Nephron (organoid): ENCODE measurements at regions not wholly inside any gene's neighbourhood (a gene's known extent, or its start where the extent isn't known, plus 50 kb on each side); places are given as distances from the start of the nearest gene placed in this dataset.

Experiments used
- H3K27ac Mint-ChIP-seq, 3 experiments: 2 replicates each; pipeline ENCODE4 v1.8.0; 2020; ENCODE audit warnings: mixed read lengths in 3 of 3, mild to moderate bottlenecking in 2 of 3, moderate library complexity in 1 of 3
- H3K27me3 Mint-ChIP-seq: 2 replicates; pipeline ENCODE4 v1.8.0; 2021; ENCODE audit warnings: low read depth, mild to moderate bottlenecking, moderate library complexity, mixed read lengths
- H3K36me3 Mint-ChIP-seq: 2 replicates; pipeline ENCODE4 v1.8.0; 2020; ENCODE audit warnings: low read depth, mixed read lengths
- H3K4me1 Mint-ChIP-seq: 2 replicates; pipeline ENCODE4 v1.8.0; 2020; ENCODE audit warnings: mixed read lengths
- H3K4me3 Mint-ChIP-seq, 3 experiments: 2 replicates each; pipeline ENCODE4 v1.8.0; 2020; ENCODE audit warnings: mild to moderate bottlenecking in 3 of 3, mixed read lengths in 3 of 3, moderate library complexity in 2 of 3
- H3K9me3 Mint-ChIP-seq: 2 replicates; pipeline ENCODE4 v1.8.0; 2020; ENCODE audit warnings: mixed read lengths
- CTCF ChIP-seq, 3 experiments: fragments of 200-600 bp; sonication (generic); IDR thresholded peaks; one replicate each; pipeline ENCODE4 v1.5.0; 2021; ENCODE audit warnings: antibody characterized with exemption in 3 of 3; ENCODE audit not compliant: unreplicated experiment in 3 of 3

GRCh38 chr4:80140194-80140593 is 57.1 kb upstream of the PRDM8 start:
- no peaks in the 10 kb centered on the region for H3K27me3 Mint-ChIP-seq
- no peak overlapping the region for H3K27ac Mint-ChIP-seq
- H3K4me3 Mint-ChIP-seq, result no peak overlapping the region
- TF ChIP-seq CTCF (IDR thresholded peaks at IDR 0.05; ENCODE audit: unreplicated experiment in 3 of 3), result no peak
- H3K9me3 Mint-ChIP-seq, result no peaks in the 10 kb centered on the region
- no peaks in the 10 kb centered on the region for H3K36me3 Mint-ChIP-seq
- H3K4me1 Mint-ChIP-seq, result no peaks in the 10 kb centered on the region

GRCh38 chr4:80139671-80140070 is 57.6 kb upstream of the PRDM8 start:
- Mint-ChIP-seq H3K4me3 (no peak overlapping the region), H3K36me3 (no peaks in the 10 kb centered on the region), H3K9me3 (no peaks in the 10 kb centered on the region), H3K4me1 (no peaks in the 10 kb centered on the region), H3K27ac (no peak overlapping the region), H3K27me3 (no peaks in the 10 kb centered on the region)
- TF ChIP-seq CTCF (IDR thresholded peaks at IDR 0.05; ENCODE audit: unreplicated experiment in 3 of 3), result no peak

- H3K4me1 Mint-ChIP-seq, result no peaks in the 10 kb centered on the region
- no peaks in the 10 kb centered on the region for H3K27me3 Mint-ChIP-seq
- H3K36me3 Mint-ChIP-seq, result no peaks in the 10 kb centered on the region
- H3K27ac Mint-ChIP-seq, result no peak overlapping the region
- no peak for TF ChIP-seq CTCF (IDR thresholded peaks at IDR 0.05; ENCODE audit: unreplicated experiment in 3 of 3)
- H3K9me3 Mint-ChIP-seq, result no peaks in the 10 kb centered on the region
- H3K4me3 Mint-ChIP-seq, result no peak overlapping the region
Measured at GRCh38 chr4:80138551-80139538, 58.5 kb upstream of the PRDM8 start.

- TF ChIP-seq CTCF (IDR thresholded peaks at IDR 0.05; ENCODE audit: unreplicated experiment in 3 of 3), result no peak
- no peak overlapping the region for H3K4me3 Mint-ChIP-seq
- H3K9me3 Mint-ChIP-seq, result no peaks in the 10 kb centered on the region
- H3K27ac Mint-ChIP-seq, result no peak overlapping the region
- H3K4me1 Mint-ChIP-seq, result no peaks in the 10 kb centered on the region
- H3K27me3 Mint-ChIP-seq, result no peaks in the 10 kb centered on the region
- no peaks in the 10 kb centered on the region for H3K36me3 Mint-ChIP-seq
Measured at GRCh38 chr4:80137631-80138030, 59.7 kb upstream of the PRDM8 start.

GRCh38 chr4:80136270-80136669 is 61.0 kb upstream of the PRDM8 start:
- Mint-ChIP-seq H3K4me1 (no peaks in the 10 kb centered on the region), H3K9me3 (no peaks in the 10 kb centered on the region), H3K4me3 (no peak overlapping the region), H3K27me3 (no peaks in the 10 kb centered on the region), H3K27ac (no peak overlapping the region), H3K36me3 (no peaks in the 10 kb centered on the region)
- TF ChIP-seq CTCF (IDR thresholded peaks at IDR 0.05; ENCODE audit: unreplicated experiment in 3 of 3), result no peak

GRCh38 chr4:80135702-80136058 is 61.6 kb upstream of the PRDM8 start:
- Mint-ChIP-seq H3K4me3 (no peak overlapping the region), H3K36me3 (no peaks in the 10 kb centered on the region), H3K9me3 (no peaks in the 10 kb centered on the region), H3K27me3 (no peaks in the 10 kb centered on the region), H3K4me1 (no peaks in the 10 kb centered on the region), H3K27ac (no peak overlapping the region)
- no peak for TF ChIP-seq CTCF (IDR thresholded peaks at IDR 0.05; ENCODE audit: unreplicated experiment in 3 of 3)
